ENCODE measurements at regions not wholly inside any gene's neighbourhood (a gene's known extent, or its start where the extent isn't known, plus 50 kb on each side); places are given as distances from the start of the nearest gene placed in this dataset.

GRCh38 chr11:134558258-134558835 lies 146.3 kb upstream of the B3GAT1 start:
- no peak for DNase-seq (ENCODE audit: low read depth in 3 of 3)

- DNase-seq (ENCODE audit: low read depth in 3 of 3): no peak
Measured at GRCh38 chr11:134557571-134558257, 145.7 kb upstream of the B3GAT1 start.

GRCh38 chr11:134556186-134556585 lies 144.1 kb upstream of the B3GAT1 start:
- DNase-seq (ENCODE audit: low read depth in 3 of 3): no peak

DNA sequence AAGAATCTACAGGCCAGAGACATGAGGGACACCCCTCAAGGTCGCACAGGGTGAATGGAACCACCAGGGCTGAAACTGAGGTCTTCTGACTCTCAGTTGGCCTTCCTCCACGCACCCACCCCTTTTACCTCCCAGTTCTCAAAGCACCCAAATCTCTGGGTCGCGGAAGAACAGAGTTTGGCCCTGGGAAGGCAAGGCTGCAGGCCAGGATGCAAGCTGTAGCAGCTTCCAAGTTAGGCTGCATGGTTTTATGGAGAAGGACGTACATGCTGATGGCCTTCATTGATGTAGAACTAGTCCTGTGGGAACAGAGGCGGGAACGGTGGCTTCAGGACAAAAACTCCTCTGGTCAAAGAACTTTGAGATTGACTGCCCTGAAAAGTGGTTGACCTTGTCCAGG lies 143.5 kb upstream of the B3GAT1 start:
- no peak for DNase-seq (ENCODE audit: low read depth in 3 of 3)

DNA sequence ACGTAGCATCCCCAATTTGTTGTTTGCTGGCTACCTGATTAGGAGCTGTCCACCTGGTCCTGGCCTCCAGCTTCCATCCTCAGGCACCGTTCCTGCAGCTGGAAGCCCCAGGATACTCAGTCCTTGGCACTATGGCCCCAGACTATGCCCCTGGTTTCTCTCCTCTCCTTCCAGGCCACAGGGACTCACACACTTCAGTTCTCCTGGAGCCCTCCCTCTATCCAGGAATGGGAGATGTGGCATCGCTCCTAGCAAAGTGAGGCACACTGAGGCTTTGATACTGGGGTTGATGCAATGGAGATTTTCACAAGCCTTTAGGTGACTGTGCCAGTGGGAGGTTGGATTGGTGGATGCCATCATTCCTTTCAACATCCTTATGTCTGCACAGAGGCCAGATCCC lies 142.8 kb upstream of the B3GAT1 start:
- no peak for DNase-seq (ENCODE audit: low read depth in 3 of 3)

DNA sequence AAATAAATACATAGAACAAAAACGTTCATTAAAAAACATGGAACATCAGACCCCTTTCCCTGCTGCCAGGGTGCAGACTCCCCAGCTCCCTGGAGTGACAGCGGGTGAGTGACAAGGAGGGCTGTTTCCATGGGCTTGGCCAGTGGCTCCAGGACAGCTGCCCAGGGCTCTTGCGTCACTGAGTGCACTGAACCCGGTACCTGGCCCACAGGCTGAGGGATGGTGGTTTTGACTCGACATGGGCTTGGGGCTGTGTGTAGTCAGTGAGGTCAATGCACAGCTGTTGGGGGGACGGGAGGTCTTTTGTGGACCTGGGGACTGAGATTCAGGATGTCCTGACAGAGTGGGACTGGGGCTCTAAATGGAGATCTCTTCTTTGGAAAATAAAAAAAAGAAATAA lies 142.1 kb upstream of the B3GAT1 start:
- no peak for DNase-seq (ENCODE audit: low read depth in 3 of 3)

GRCh38 chr11:134552749-134553148 lies 140.7 kb upstream of the B3GAT1 start:
- DNase-seq (ENCODE audit: low read depth in 3 of 3): no peak

GRCh38 chr11:134545521-134545920 lies 133.5 kb upstream of the B3GAT1 start:
- DNase-seq (ENCODE audit: low read depth in 3 of 3): no peak

DNA sequence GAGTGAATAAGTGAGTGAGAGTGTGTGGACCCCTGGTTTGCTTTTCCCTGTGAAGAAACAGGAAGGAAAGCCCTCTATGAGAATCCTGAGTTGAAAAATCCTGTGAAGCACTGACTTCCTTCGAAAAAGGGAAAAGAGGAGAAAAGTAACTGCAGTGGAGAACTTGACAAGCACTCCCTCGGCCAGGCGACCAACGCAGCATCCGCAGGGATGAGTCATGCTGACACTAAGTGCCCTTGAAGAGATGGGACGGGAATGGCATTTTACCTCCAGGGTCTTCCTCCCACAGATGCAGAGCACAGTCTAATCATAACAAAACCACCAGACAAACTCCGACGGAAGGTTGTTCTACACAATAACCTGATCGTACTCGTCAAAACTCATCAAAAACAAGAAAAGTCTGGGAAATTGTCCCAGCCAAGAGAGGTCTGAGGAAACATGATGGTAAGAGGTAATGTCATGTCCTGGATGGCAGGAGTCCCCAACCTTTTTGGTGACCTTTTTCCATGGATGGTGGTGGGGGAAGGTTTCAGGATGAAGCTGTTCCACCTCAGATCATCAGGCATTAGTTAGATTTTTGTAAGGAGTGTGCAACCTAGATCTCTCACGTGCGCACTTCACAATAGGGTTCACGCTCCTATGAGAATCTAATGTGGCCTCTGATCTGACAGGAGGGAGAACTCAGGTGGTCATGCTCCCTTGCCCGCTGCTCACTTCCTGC lies 132.2 kb upstream of the B3GAT1 start:
- no peak for DNase-seq (ENCODE audit: low read depth in 3 of 3)

GRCh38 chr11:134543645-134544044 lies 131.6 kb upstream of the B3GAT1 start:
- DNase-seq (ENCODE audit: low read depth in 3 of 3): no peak

DNA sequence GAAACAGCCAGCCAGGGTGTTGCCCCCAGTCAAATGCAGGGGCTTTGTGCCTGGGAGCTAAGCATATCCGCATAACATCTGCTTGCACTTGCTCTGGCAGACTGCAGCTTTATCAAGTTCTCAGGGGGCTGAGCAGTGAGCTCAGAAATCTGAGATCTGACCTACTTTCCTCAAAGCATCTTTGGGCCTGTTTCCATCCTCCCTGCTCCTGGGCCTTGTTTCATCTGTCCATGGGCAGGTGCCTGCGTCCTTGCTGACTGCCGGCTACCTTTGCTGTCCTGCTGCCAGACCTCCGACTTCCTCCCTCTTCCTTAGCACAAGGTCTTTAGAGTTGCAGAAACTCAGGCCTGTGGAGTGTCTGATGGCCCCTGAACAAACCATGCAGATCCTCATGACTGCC lies 131.2 kb upstream of the B3GAT1 start:
- no peak for DNase-seq (ENCODE audit: low read depth in 3 of 3)

DNA sequence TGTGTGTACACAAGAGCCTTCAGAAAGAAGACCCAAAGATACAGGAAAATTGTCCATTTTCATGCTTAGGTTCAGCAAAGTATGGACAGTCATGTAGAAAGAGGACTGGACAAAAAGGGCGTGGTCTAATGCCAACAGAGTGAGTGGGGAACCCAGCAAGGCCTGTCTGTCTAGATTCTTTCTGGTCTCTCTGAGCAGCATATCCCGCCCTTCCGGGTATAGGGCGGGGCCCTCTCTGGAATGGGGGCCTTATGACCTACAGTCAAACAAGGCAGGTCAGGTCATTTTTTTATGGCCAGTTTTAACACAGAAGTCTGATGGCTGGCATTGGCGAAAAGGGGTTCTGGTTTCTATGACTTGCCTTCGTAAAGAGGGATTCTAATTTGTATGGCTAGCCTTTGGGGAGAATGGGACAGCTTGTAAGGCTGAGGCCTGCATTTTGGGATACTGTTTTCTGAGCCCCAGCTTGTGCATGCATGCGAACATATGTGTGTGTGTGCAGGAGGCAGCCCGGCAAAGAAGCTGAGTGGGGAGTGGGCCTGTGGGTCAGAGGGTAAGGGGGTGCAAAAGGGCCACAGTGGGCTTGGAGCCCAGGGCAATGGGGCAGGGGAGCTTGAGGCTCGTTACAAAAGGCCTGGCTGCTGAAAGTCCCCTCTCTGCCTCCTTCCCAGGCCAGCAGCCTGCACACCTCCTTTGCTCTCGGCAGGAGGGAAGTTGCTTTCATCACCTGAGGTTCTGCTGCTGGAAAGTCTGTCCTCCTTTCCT lies 130.5 kb upstream of the B3GAT1 start:
- no peak for DNase-seq (ENCODE audit: low read depth in 3 of 3)

DNA sequence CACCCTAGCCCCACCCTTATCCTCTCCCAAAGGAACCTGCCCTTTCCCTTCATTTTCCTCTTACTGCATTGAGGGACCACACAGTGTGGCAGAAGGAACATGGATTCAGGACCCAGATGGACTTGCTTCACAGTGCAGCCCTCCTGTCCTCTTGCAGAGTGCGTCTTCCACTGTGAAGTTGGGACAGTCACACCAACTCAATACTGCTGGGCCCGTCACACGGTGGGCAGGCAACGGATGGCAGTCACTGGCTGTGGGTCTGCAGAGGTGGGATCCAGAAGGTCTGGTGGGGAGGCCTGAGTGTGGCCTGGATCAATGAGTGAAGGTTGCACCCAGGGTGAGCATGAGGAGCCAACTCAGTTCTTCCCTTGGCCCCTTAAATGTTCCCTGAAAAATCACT lies 129.9 kb upstream of the B3GAT1 start:
- DNase-seq (ENCODE audit: low read depth in 3 of 3): no peak

- no peak for DNase-seq (ENCODE audit: low read depth in 3 of 3)
Measured at GRCh38 chr11:134541355-134541754, 129.3 kb upstream of the B3GAT1 start.

DNA sequence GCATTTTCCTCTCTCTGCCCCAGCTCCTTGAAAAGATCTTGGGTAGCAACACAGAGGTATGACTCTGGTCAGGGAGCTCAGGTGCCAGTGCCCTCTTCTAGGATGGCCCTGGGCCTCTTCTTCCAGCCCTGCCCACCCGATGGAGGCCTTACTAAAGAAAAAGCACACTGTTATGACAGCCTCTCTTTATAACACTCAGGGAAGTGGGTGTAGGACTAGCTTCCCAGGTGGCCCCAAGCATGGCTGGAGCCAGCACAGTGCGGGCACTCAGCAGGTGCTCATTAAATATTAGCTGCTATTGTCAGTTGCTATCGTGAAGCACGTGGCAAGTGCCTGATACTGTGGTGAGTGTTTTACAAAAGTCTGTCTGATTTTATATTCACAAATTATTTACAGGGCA lies 127.2 kb upstream of the B3GAT1 start:
- DNase-seq (ENCODE audit: low read depth in 3 of 3): no peak

- DNase-seq (ENCODE audit: low read depth in 3 of 3): no peak
Measured at GRCh38 chr11:134538742-134539141, 126.7 kb upstream of the B3GAT1 start.

DNA sequence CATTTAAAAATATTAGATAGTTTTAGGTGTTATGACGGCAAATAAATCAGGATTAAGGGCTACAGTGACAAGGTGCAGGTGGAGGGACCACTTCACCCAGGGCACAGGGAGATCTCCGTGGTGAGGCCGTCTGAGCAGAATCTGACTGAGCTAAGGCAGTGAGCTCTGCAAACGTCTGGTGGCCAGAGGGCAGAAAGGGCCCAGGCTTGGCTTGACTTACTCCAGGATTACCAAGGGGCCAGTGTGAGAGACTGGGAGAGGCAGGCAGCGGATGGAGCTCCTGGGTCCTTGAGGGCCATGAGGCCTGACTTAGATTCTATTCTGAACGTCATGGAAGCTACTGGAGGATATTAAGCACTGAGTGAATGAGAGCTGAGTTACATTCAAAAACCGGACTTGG lies 125.9 kb upstream of the B3GAT1 start:
- DNase-seq (ENCODE audit: low read depth in 3 of 3): no peak

DNA sequence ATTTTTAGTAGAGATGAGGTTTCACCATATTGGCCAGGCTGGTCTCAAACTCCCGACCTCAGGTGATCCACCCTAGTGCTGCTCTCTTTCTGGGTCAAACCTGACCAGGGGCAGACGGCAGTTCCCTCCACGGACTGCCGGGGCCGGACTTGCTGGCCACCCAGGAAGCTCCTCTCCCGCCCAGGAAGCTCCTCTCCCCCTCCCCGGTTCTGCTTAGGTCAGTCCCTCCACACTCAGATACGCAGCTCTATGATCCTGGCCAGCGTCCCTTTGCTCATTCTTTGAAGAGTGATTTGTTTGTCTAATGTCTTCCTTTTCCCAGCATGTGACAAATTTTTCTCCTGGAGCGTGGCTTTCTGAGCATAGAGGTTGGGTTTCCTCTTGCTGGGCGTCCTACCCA lies 125.3 kb upstream of the B3GAT1 start:
- no peak for DNase-seq (ENCODE audit: low read depth in 3 of 3)

DNA sequence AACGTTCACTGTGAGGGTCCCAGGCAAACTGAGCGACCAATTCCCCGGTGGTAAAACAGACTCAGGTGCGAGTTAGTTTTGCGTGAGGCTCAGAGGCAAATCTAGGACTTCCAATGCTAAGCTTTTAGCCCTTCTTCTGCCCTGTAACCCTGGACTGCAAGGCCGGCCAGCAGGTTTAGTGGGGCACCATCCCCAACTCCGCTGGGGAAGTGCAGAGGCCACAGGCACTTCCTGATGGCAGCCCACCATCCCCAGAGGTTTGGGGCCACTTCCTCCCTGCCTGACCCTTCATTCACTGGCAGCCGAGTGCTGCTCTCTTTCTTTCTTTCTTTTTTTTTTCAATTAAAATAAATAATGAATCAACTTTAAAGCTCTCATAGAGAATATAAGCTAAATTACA lies 124.6 kb upstream of the B3GAT1 start:
- DNase-seq (ENCODE audit: low read depth in 3 of 3): no peak

- no peak for DNase-seq (ENCODE audit: low read depth in 3 of 3)
Measured at GRCh38 chr11:134536219-134536618, 124.2 kb upstream of the B3GAT1 start.

- no peak for DNase-seq (ENCODE audit: low read depth in 3 of 3)
Measured at GRCh38 chr11:134535029-134536025, 123.3 kb upstream of the B3GAT1 start.

Measured in stimulated activated CD4-positive, alpha-beta T cell treated with anti-CD3 and anti-CD28 coated beads, TNF-alpha, amount 100 ng/mL, for 4 hours (primary cell).